ENCODE measurements at regions not wholly inside any gene's neighbourhood (a gene's known extent, or its start where the extent isn't known, plus 50 kb on each side); places are given as distances from the start of the nearest gene placed in this dataset.

GRCh38 chr6:168217216-168217879, 102.2 kb downstream of the DACT2 start:
- no peaks in the 10 kb centered on the region for H3K36me3 ChIP-seq (ENCODE audit: control insufficient read depth in 1 of 2, insufficient read depth in 2 of 2, low read length in 2 of 2)
- H3K79me2 ChIP-seq (ENCODE audit: insufficient read depth, low read length), result no peaks in the 10 kb centered on the region
- no peaks in the 10 kb centered on the region for H3K9me3 ChIP-seq (ENCODE audit: control insufficient read depth in 1 of 2, insufficient read depth in 1 of 2, low read depth in 1 of 2, low read length in 2 of 2)
- no peak overlapping the region for H3K4me2 ChIP-seq (ENCODE audit: low read length)
- no peaks in the 10 kb centered on the region for H4K20me1 ChIP-seq (ENCODE audit: insufficient read depth)
- no peak overlapping the region for H3K9ac ChIP-seq (ENCODE audit: low read length)
- ChIA-PET CTCF (no interaction called here), RAD21 (ENCODE audit: low non-redundant PET in 1 of 2, low total read pairs in 2 of 2, uncharacterized antibody in 2 of 2, unreplicated experiment in 2 of 2) (no interaction called here), POLR2A (no interaction called here)
- peaks cover 8% of the 10 kb centered on the region; the same call in 1 of the 2 replicates for H3K27me3 ChIP-seq (ENCODE audit: insufficient read depth, low read length)
- no TSS peak for BruUV-seq (replicated peaks)
- no peaks in the 10 kb centered on the region for H3K4me1 ChIP-seq (ENCODE audit: control insufficient read depth in 1 of 2, insufficient read depth in 2 of 2, low read length in 2 of 2)
- H2AFZ ChIP-seq (ENCODE audit: low read depth, low read length, poor library complexity, severe bottlenecking), result no peak overlapping the region
- no peak for ATAC-seq
- no peak overlapping the region for H3K27ac ChIP-seq (ENCODE audit: low read depth, low read length)
- intact Hi-C loops (cut with micrococcal nuclease), result no loop called here
- no peaks in the 10 kb centered on the region for H3K9me2 ChIP-seq (ENCODE audit: insufficient read depth)
- no peak for TF ChIP-seq FOSL1 (IDR thresholded peaks at IDR 0.05; ENCODE audit: low read depth)
- TF ChIP-seq ELF1 (IDR thresholded peaks at IDR 0.05; ENCODE audit: borderline replicate concordance, low read depth), result no peak
- TF ChIP-seq CBX3 (IDR thresholded peaks at IDR 0.05; ENCODE audit: low read depth), result no peak
- TF ChIP-seq MAX (IDR thresholded peaks at IDR 0.05), result no peak
- TF ChIP-seq POLR2A (IDR thresholded peaks at IDR 0.05; ENCODE audit: borderline replicate concordance, extremely low read depth, insufficient read depth, insufficient read length), result no peak
- TF ChIP-seq REST (IDR thresholded peaks at IDR 0.05; ENCODE audit: low read depth), result no peak
- TF ChIP-seq EZH2 (IDR thresholded peaks at IDR 0.05), result no peak
- TF ChIP-seq, protein P1, sequence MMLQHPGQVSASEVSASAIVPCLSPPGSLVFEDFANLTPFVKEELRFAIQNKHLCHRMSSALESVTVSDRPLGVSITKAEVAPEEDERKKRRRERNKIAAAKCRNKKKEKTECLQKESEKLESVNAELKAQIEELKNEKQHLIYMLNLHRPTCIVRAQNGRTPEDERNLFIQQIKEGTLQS (IDR thresholded peaks at IDR 0.05), result no peak
- no peak for TF ChIP-seq ZFX (IDR thresholded peaks at IDR 0.05)
- TF ChIP-seq ZNF274 (IDR thresholded peaks at IDR 0.05; ENCODE audit: low read depth, low read length), result no peak
- no peak for TF ChIP-seq YY1 (IDR thresholded peaks at IDR 0.05; ENCODE audit: extremely low read depth, insufficient replicate concordance, low read depth, low read length)
- no peak for DNase-seq (ENCODE audit: low read depth, low spot score)
- H3K4me3 ChIP-seq (replicated peaks in 1 of 2; ENCODE audit: low read depth in 1 of 2, low read length in 2 of 2), result no peak overlapping the region
